ENCODE measurements at regions not wholly inside any gene's neighbourhood (a gene's known extent, or its start where the extent isn't known, plus 50 kb on each side); places are given as distances from the start of the nearest gene placed in this dataset.

GRCh38 chr6:2531426-2532215 is 219.1 kb downstream of the MYLK4 start:
- peaks cover 68% of the 10 kb centered on the region for H3K27me3 Mint-ChIP-seq

GRCh38 chr6:2529211-2529719 is 221.5 kb downstream of the MYLK4 start:
- no peaks in the 10 kb centered on the region for H3K36me3 Mint-ChIP-seq (ENCODE audit: low read depth)
- no peaks in the 10 kb centered on the region for H3K4me1 Mint-ChIP-seq (ENCODE audit: low read depth)
- no peak overlapping the region for H3K4me3 Mint-ChIP-seq
- peaks cover 7% of the 10 kb centered on the region for H3K9me3 Mint-ChIP-seq
- no peak overlapping the region for H3K27ac Mint-ChIP-seq
- peaks cover 49% of the 10 kb centered on the region for H3K27me3 Mint-ChIP-seq

More at GRCh38 chr6:2531426-2532215, 219.1 kb downstream of the MYLK4 start:
- no peaks in the 10 kb centered on the region for H3K36me3 Mint-ChIP-seq (ENCODE audit: low read depth)
- H3K27ac Mint-ChIP-seq: no peak overlapping the region
- H3K4me1 Mint-ChIP-seq (ENCODE audit: low read depth): no peaks in the 10 kb centered on the region
- no peak overlapping the region for H3K4me3 Mint-ChIP-seq
- peaks cover 4% of the 10 kb centered on the region for H3K9me3 Mint-ChIP-seq

- no peak overlapping the region for H3K27ac Mint-ChIP-seq
- H3K4me1 Mint-ChIP-seq (ENCODE audit: low read depth): no peaks in the 10 kb centered on the region
- peaks cover 47% of the 10 kb centered on the region for H3K27me3 Mint-ChIP-seq
- no peak overlapping the region for H3K4me3 Mint-ChIP-seq
- H3K36me3 Mint-ChIP-seq (ENCODE audit: low read depth): no peaks in the 10 kb centered on the region
- H3K9me3 Mint-ChIP-seq: peaks cover 12% of the 10 kb centered on the region
These were observed 222.6 kb downstream of the MYLK4 start for GRCh38 chr6:2528156-2528555.

GRCh38 chr6:2526766-2527165 is 224.0 kb downstream of the MYLK4 start:
- Mint-ChIP-seq H3K4me1 (ENCODE audit: low read depth) (peaks cover 9% of the 10 kb centered on the region), H3K4me3 (no peak overlapping the region), H3K27me3 (peaks cover 47% of the 10 kb centered on the region), H3K36me3 (ENCODE audit: low read depth) (no peaks in the 10 kb centered on the region), H3K27ac (no peak overlapping the region), H3K9me3 (peaks cover 16% of the 10 kb centered on the region)

- peaks cover 38% of the 10 kb centered on the region for H3K27me3 Mint-ChIP-seq
- H3K27ac Mint-ChIP-seq: no peak overlapping the region
- H3K36me3 Mint-ChIP-seq (ENCODE audit: low read depth): no peaks in the 10 kb centered on the region
- no peak overlapping the region for H3K4me3 Mint-ChIP-seq
- peaks cover 22% of the 10 kb centered on the region for H3K9me3 Mint-ChIP-seq
- peaks cover 9% of the 10 kb centered on the region for H3K4me1 Mint-ChIP-seq (ENCODE audit: low read depth)
These were observed 226.6 kb downstream of the MYLK4 start for GRCh38 chr6:2524090-2524489.

- no peaks in the 10 kb centered on the region for H3K36me3 Mint-ChIP-seq (ENCODE audit: low read depth)
- H3K4me3 Mint-ChIP-seq: no peak overlapping the region
- peaks cover 9% of the 10 kb centered on the region for H3K4me1 Mint-ChIP-seq (ENCODE audit: low read depth)
- peaks cover 43% of the 10 kb centered on the region for H3K27me3 Mint-ChIP-seq
- peaks cover 22% of the 10 kb centered on the region for H3K9me3 Mint-ChIP-seq
- no peak overlapping the region for H3K27ac Mint-ChIP-seq
These were observed 227.7 kb downstream of the MYLK4 start for GRCh38 chr6:2523061-2523460.

GRCh38 chr6:2522521-2522920 is 228.2 kb downstream of the MYLK4 start:
- Mint-ChIP-seq H3K9me3 (peaks cover 22% of the 10 kb centered on the region), H3K27me3 (peaks cover 38% of the 10 kb centered on the region), H3K36me3 (ENCODE audit: low read depth) (no peaks in the 10 kb centered on the region), H3K27ac (no peak overlapping the region), H3K4me3 (no peak overlapping the region), H3K4me1 (ENCODE audit: low read depth) (peaks cover 9% of the 10 kb centered on the region)

- H3K9me3 Mint-ChIP-seq: peaks cover 12% of the 10 kb centered on the region
- H3K27ac Mint-ChIP-seq: no peak overlapping the region
- peaks cover 30% of the 10 kb centered on the region for H3K27me3 Mint-ChIP-seq
- H3K36me3 Mint-ChIP-seq (ENCODE audit: low read depth): no peaks in the 10 kb centered on the region
- H3K4me1 Mint-ChIP-seq (ENCODE audit: low read depth): peaks cover 9% of the 10 kb centered on the region
- no peak overlapping the region for H3K4me3 Mint-ChIP-seq
These were observed 232.8 kb downstream of the MYLK4 start for GRCh38 chr6:2517855-2518473.

- no peaks in the 10 kb centered on the region for H3K36me3 Mint-ChIP-seq (ENCODE audit: low read depth)
- peaks cover 24% of the 10 kb centered on the region for H3K27me3 Mint-ChIP-seq
- peaks cover 6% of the 10 kb centered on the region for H3K9me3 Mint-ChIP-seq
- H3K4me3 Mint-ChIP-seq: no peak overlapping the region
- no peak overlapping the region for H3K27ac Mint-ChIP-seq
- peaks cover 4% of the 10 kb centered on the region for H3K4me1 Mint-ChIP-seq (ENCODE audit: low read depth)
These were observed 233.3 kb downstream of the MYLK4 start for GRCh38 chr6:2517401-2517800.

GRCh38 chr6:2516059-2516458 is 234.7 kb downstream of the MYLK4 start:
- Mint-ChIP-seq H3K27ac (no peak overlapping the region), H3K36me3 (ENCODE audit: low read depth) (no peaks in the 10 kb centered on the region), H3K4me1 (ENCODE audit: low read depth) (no peaks in the 10 kb centered on the region), H3K4me3 (no peak overlapping the region), H3K27me3 (peaks cover 22% of the 10 kb centered on the region), H3K9me3 (peaks cover 6% of the 10 kb centered on the region)

GRCh38 chr6:2514965-2515543 is 235.7 kb downstream of the MYLK4 start:
- H3K4me1 Mint-ChIP-seq (ENCODE audit: low read depth): no peaks in the 10 kb centered on the region
- H3K4me3 Mint-ChIP-seq: no peak overlapping the region
- no peak overlapping the region for H3K27ac Mint-ChIP-seq
- H3K36me3 Mint-ChIP-seq (ENCODE audit: low read depth): no peaks in the 10 kb centered on the region
- peaks cover under 1% of the 10 kb centered on the region for H3K9me3 Mint-ChIP-seq
- H3K27me3 Mint-ChIP-seq: peaks cover 17% of the 10 kb centered on the region

GRCh38 chr6:2512802-2513201 is 237.9 kb downstream of the MYLK4 start:
- H3K4me3 Mint-ChIP-seq: no peak overlapping the region
- peaks cover 29% of the 10 kb centered on the region for H3K27me3 Mint-ChIP-seq
- H3K9me3 Mint-ChIP-seq: no peaks in the 10 kb centered on the region
- H3K4me1 Mint-ChIP-seq (ENCODE audit: low read depth): no peaks in the 10 kb centered on the region
- no peak overlapping the region for H3K27ac Mint-ChIP-seq
- H3K36me3 Mint-ChIP-seq (ENCODE audit: low read depth): no peaks in the 10 kb centered on the region

- Mint-ChIP-seq H3K27ac (no peak overlapping the region), H3K36me3 (ENCODE audit: low read depth) (no peaks in the 10 kb centered on the region), H3K4me3 (no peak overlapping the region), H3K4me1 (ENCODE audit: low read depth) (no peaks in the 10 kb centered on the region), H3K27me3 (peaks cover 48% of the 10 kb centered on the region), H3K9me3 (no peaks in the 10 kb centered on the region)
These were observed 240.4 kb downstream of the MYLK4 start for GRCh38 chr6:2510316-2510715.

GRCh38 chr6:2509711-2510110 is 241.0 kb downstream of the MYLK4 start:
- H3K4me1 Mint-ChIP-seq (ENCODE audit: low read depth): no peaks in the 10 kb centered on the region
- H3K27me3 Mint-ChIP-seq: peaks cover 50% of the 10 kb centered on the region
- no peak overlapping the region for H3K4me3 Mint-ChIP-seq
- no peaks in the 10 kb centered on the region for H3K36me3 Mint-ChIP-seq (ENCODE audit: low read depth)
- no peaks in the 10 kb centered on the region for H3K9me3 Mint-ChIP-seq
- no peak overlapping the region for H3K27ac Mint-ChIP-seq

GRCh38 chr6:2508071-2508470 is 242.7 kb downstream of the MYLK4 start:
- Mint-ChIP-seq H3K27me3 (peaks cover 50% of the 10 kb centered on the region), H3K4me1 (ENCODE audit: low read depth) (no peaks in the 10 kb centered on the region), H3K4me3 (no peak overlapping the region), H3K27ac (no peak overlapping the region), H3K9me3 (no peaks in the 10 kb centered on the region), H3K36me3 (ENCODE audit: low read depth) (no peaks in the 10 kb centered on the region)
